EL (cell line): ENCODE measurements at regions not wholly inside any gene's neighbourhood (a gene's known extent, or its start where the extent isn't known, plus 50 kb on each side); places are given as distances from the start of the nearest gene placed in this dataset.
A peak's percentile ranks its signal among the peaks of the same experiment; 100 is the strongest.

ENCODE experiments used
- DNase-seq: peaks from one replicate; pipeline ENCODE4 v3.0.0-alpha.2; 2016

DNA sequence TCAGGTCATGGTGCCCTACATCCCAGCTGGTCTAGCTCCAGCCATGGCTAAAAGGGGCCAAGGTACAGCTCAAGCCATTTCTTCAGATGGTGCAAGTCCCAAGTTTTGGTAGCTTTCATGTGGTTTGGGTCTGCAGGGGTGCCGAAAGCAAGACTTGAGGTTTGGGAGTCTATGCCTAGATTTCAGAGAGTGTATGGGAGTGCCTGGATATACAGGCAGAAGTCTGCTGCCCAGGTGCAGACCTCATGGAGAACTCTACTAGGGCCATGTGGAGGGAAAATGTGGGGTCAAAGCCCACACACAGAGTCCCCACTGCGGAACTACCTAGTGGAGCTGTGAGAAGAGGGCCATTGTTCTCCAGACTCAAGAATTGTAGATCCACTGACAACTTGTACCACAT lies 1000.9 kb upstream of the ADGRB3 start:
- DNase-seq: no peak

DNA sequence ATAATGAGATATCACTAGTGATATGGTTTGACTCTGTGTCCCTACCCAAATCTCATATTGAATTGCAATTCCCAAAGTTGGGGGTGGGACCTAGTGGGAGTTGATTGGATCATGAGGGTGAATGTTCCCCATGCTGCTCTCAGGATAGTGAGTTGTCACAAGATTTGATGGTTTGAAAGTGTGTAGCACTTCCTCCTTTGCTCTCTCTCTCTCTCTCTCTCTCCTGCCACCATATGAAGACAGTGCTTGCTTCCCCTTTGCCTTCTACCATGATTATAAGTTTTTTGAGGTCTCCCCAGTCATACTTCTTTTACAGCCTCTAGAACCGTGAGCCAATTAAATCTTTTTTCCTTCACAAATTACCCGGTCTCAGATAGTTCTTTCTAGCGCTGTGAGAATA lies 1002.0 kb upstream of the ADGRB3 start:
- no peak for DNase-seq

DNA sequence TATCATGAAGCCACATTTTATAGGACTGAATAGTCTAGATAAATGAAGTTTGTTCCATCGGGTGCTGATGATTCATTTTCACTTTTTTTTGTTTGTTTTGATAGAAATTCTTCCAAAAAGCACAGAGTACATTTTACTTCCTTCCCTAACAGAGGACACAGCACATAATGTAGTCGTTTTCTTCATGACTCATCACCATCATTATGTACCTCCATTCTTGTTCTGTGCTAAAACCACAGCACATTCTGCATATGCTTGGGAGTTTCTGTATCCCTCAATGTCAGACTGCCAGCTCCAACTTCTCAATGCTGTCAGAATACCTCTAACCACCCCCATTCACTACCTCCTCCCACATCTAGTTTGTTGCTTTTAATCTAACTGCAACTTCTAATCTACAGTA lies 1004.9 kb upstream of the ADGRB3 start:
- DNase-seq: peak; percentile 37

DNA sequence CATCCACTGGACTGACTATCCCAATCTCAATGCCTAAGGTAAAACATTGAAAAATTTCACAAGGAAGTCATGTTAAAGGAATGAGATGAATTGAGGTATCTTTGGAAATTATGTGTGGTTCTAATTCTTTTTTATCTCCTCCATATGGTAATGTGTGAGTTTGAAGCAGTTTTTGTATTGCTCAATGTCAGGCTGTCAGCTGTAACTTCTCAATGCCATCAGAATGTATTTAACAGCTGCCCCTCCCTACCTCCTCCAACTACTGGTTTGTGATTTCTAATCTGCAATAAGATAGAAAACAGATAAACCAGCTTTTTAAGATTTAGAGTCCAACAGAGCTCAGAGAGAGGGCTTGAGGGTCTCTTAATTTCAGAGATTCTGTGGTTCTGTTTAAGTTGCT lies 1005.8 kb upstream of the ADGRB3 start:
- no peak for DNase-seq

DNA sequence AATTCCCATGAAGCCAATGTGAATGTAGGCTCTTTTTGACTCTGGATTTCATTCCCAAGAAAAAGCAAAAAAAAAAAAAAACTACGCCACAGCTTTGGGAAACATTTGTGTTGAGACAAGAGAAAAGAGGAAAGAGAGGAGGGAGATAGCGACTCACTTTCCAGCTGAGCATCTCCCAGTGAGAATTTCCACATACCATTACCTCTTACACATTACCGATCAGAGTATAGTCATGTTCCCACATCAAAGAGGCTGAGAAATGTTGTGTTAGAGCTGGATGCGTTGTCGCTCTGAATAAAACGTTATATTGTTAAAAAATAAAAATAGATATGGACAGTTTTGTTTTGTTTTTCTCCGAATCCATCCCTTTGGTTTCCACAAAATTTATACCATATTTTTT lies 1019.3 kb upstream of the ADGRB3 start:
- no peak for DNase-seq

DNA sequence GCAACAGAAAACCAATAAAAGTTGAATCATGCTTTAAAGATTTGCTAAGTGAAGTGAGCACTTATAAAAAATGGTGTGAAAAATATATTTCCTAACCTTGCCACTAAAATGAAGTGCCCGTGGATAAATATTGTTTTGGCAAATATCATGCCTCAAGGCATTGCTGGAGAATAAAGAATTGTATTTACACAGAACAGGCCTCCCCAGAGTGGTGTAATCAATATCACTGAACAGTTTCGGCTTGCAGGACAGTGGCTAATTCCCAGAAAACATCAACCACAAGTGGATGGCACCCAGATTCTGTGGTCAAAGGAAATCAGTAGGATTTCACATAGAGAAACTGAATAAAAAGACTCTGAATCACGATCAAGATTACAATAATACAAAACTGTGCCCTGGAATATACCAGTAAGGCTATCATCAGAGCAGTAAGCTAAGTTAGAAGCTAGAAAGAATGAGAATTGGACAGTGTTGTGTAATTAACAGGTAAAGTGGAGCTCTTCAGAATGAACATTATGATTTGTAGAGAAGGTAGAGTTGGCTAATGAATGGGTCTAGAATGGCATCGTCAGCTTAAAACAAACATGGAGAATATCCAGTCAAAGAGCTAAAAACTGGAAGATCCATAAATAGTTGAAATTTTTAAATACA lies 1026.9 kb upstream of the ADGRB3 start:
- DNase-seq: no peak

DNA sequence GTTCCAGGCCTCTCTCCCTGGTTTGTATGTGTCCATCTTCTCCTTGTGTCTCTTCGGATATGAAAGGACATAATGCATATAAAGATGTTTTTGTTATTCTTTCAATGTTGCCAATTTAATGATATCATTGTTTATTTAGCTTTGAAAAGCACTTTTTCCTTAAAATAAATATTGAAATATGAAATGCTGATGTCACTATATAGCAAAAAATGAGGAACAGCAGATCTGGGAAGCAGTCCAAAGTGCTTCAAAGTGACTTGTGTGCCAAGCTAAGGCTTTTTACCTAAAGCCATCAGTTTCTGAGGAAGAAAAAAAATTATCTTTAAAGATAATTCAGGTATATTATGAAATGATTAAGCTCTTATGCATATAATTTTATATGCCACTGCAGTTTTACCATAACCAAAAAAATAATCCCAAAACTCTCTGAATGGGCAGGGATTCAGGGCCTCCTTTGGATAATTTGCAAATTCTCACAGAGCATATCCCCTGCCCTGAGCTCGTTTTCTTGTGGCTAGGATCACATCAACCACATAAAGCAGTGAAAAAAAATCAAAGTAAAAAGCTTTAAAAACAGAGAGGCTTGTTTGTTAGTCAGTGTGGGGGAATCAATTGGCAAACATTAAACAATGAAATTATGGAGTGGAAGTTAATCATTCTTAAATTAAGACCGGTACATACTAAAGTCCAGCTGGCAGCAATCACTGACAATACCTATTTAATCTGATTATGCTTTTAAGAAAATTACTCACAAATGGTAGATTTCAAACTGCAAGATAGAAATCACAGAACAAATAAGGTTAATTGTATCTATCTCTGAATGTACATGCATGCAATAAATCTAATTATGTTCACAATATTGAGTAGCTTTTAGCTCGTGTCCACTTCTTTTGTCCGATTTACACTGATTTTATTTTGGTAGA lies 1027.9 kb upstream of the ADGRB3 start:
- DNase-seq: no peak

DNA sequence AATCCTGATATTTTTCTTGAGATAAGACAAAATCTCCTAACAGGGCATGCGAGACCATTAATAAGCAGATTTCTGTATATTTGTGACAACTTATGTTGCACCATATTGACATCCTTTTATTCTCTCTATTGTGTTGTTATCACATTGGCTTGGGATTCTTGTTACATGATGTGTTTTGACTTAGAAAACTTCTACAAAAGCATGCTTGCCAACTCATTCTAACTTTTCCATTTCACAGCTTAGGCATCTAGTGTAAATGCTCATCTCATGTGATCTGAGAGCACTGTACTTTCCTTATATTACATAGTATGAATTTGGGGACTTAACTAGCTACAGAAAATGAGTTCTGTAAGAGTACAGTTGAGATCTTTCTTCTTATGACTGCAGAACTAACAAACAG lies 1040.7 kb upstream of the ADGRB3 start:
- DNase-seq: no peak

DNA sequence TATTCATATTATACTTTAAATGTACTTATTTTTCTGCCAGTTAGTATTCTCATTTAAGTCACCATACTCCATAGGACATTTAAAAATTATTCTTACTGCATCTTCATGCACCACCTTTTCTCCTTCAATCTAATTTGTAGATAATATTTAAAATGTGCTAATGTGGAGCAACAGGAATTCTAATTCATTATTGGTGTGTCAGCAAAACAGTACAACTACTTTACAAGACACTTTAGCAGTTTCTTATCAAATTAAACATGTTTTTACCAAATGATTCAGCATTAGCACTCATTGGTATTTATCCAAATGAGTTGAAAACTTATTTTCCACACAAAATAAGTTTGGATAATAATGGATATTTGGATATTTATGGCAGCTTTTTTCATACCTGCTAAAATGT lies 1041.8 kb upstream of the ADGRB3 start:
- no peak for DNase-seq

DNA sequence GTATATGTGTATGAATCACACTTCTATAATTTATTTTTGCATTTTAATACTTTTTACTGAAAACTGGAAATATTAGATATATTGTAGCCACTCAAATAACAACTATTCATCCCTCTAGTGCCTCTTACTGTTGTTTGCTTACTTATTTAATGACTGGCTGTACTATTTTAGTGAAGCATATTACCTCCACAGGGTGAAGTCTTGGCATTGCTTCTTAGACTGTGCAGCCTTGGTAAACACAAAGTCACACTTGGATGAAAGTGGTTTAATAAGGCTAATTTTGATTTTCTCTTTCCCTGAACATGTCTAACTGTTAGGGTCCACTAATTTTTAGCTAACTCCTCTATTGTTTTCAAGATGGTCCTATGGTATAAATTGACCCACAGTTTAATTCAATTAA lies 1043.2 kb upstream of the ADGRB3 start:
- DNase-seq: no peak

DNA sequence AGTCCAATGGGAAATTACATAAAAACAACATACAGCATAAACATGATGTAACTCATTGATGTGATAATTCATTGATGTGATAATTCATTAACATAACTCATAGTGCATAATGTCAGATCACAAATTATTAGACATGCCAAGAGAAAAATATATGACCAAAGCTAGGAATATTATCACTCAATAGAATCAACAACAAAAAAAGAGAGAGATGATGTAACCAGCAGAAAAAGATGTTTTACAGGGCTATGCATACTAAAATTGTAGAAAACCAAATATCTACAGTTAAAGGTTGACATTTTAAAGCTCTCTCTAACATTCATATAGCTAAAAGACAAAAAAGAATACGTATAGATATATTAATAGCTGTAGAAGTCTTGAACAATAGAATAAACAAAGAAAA lies 1067.2 kb upstream of the ADGRB3 start:
- DNase-seq: no peak

DNA sequence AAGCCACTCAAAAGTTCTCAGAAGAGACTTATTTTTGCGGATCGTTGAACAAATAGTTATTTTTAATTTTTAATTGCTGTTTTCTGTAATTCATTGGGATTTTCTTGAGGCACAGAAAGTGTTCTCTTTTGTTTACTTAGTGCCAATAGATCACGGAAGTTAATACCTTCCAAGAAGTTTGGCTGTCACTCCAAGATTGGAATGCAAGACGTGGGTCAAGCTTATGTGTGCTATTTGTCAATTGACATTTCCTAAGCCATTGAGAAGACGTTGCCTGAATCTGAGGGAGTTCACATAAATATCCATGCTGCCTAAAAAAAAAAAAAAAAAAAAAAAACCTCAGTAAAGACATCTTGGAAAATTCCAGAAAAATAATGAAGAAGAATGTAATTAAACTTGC lies 1071.4 kb upstream of the ADGRB3 start:
- no peak for DNase-seq

DNA sequence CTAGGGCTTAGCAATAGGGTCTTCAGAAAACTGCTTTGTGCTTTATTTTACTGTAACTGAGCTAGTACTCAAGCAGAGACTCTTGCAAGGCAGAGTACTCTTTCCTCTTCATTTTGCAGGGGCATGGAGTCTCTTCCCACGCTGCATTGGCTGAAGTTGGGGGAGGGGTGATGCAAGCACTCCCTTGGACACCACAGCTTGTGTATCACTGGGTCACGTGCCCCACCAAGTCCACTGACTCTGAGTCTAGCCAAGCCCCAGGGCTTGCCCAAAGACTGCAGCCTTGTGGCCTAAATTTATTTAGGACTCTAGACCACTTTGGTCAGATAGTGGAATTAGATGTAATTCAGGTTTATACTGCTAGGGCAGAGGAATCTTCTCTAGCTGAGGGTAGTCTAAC lies 1075.0 kb upstream of the ADGRB3 start:
- DNase-seq: no peak

DNA sequence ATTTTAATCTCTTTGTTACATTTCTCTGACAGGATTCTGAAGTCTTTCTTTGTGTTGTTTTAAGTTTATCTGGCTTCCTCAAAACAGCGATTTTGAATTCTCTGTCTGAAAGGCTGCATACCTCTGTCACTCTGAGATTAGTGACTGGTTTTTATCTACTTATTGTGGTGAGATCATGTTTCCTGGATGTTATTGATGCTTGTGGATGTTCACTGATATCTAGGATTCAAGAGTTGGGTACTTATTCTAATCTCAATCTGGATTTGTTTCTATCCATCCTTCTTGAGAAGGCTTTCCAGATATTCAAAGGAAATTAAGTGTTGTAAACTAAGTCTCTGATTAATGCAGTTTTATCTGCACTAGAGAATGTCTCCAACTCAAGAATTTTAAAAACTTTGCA lies 1076.1 kb upstream of the ADGRB3 start:
- no peak for DNase-seq

DNA sequence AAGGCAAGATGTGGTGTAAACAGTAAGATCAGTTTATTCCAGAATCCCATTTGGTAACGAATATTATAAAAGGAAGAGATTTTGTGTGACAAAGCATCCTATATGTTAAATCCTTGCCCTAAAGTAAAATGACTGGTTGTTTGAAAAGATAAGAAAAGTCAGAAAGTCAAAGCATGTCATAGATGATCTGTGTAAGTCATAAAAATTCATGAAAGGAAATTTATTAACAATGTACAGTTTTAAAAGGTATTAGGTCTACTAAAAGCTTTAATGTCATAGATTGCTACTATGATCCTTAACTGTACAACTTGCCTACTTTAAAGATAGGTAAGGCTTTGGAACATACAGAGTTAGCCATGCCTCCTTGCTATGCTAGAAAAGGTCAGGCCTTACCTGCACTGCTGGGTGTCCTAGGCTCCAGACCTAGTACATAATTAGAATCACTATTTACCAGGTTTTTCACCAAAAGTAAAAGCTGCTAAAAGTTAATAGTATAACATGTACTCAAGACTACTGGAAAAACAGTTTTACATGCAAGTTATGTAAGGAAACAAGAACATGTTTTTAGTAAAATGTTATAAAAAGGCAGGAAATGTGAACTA lies 1090.1 kb upstream of the ADGRB3 start:
- no peak for DNase-seq

DNA sequence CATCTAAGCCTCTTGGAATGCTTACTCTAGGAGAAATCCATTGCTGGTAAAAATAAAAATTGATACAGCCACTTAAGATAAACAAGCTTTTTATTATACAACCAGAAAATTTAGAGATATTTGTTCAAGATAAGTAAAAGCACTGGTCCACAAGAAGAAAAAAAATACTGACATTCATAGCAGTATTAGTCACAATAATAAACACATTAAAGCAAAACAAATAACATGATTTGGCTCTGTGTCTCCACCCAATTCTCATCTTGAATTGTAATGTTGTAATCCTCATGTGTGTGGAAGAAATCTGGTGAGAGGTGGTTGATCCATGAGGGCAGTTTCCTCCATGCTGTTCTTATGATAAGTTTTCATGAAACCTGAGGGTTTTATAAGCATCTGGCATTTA lies 1093.5 kb upstream of the ADGRB3 start:
- no peak for DNase-seq

DNA sequence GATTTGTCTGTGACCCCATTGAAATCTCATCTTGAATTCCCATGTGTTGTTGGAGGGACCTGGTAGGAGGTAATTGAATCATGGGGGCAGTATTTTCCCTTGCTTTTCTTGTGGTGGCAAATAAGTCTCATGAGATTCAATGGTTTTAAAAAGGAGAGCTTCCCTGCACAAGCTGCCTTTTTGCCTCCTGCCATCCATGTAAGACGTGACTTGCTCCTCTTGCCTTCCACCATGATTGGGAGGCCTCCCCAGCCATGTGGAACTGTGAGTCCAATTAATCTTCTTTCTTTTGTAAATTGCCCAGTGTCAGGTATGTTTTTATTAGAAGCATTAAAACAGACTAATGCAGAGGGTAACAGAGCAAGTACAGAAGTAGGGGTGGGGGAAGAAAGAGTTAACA lies 1097.0 kb upstream of the ADGRB3 start:
- no peak for DNase-seq

DNA sequence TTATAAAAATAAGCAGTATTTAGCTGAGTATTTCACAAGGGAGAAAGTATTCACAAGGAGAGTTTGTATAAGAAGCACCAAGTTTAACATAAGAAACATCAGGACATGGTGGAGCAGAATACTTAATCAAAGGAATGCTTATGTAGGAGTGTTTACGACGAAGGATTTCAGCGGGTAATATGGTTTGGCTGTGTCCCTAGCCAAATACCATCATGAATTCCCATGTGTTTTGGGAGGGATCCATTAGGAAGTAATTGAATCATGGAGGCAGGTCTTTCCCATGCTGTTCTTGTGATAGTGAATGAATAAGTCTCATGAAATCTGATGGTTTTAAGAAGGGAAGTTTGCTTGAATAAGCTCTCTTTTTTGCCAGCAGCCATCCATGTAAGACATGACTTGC lies 1099.1 kb upstream of the ADGRB3 start:
- no peak for DNase-seq

DNA sequence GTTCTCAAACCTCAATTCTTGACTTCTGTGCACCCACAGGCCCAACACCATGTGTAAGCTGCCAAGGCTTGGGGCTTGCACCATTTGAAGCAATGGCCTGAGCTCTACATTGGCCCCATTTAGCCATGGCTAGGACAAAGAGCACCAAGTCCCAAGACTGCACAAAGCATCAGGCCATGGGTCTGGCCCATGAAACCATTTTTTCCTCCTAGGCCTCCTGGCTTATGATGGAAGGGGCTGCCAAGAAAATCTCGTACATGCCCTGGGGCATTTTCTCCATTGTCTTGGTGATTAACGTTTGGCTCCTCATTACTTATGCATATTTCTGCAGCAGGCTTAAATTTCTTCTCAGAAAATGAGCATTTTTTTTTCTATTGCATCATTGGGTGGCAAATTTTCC lies 1128.7 kb upstream of the ADGRB3 start:
- no peak for DNase-seq

DNA sequence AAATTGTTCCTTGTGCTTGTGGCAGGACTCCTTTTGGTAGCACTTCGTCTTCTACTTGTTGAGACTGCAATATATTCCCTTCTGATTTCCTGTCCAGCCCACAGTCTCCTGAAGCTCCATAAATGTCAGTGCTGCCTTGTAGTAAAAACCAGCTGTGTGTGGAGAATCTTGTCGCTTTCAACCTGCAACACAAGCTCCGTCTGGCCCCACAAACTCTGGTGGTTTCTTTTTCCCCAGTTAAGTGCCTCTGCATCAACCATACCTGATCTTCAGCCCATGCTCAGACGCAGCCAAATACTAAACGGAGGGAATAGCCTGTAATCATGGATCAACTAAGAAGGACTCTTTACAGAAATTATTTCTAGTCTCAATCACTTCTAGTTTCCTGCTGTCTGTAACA lies 1133.3 kb upstream of the ADGRB3 start:
- no peak for DNase-seq

DNA sequence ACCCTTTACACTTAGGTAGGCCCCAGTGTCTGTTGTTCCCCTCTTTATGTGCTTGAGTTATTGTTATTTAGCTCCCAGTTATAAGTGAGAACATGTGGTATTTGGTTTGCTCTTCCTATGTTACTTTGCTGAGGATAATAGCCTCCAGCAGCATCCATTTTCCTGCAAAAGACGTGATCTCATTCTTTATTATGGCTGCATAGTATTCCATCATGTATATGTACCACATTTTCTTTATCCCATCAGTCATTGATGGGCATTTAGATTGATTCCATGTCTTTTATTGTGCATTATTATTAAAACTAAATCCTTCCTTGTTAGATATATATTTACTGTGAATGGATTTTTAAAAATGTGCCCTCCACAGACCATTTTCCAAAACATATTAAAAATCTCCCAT lies 1137.3 kb upstream of the ADGRB3 start:
- DNase-seq: no peak

DNA sequence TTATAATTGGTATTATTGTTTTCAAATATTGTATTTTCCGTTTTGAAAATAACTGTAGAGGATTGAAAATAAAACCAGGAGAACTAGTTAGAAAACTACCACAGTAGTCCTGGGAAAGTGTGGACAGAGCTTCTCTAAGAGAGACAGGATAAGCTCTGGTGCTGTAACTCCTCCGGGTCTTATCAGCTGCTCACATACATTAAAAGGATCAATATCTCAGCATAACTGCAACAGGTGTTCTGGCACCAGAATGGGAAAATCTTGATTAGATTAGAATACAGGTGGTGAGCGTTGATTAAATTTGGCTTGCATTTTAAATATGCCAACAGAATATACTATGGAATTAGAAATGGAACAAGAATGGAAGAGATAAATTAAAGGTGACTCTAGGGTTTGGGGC lies 1138.9 kb upstream of the ADGRB3 start:
- no peak for DNase-seq

DNA sequence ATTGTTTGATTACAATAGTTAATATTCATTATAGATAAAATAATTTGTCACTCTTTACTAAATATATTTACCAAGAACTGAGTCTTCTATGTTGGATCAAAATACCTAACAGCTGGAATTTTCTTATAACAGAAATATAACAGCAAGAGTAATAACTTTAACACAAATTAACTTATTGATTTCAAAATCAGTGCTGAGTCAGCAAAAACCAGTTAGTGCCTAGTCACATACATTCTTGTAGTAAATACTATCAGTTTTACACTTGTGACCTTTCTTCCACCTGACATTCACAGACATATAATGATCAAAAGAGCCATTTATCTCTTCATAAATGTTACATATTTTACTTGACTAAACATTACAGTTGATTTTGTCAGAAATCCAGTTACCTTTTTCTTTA lies 1141.4 kb upstream of the ADGRB3 start:
- no peak for DNase-seq

DNA sequence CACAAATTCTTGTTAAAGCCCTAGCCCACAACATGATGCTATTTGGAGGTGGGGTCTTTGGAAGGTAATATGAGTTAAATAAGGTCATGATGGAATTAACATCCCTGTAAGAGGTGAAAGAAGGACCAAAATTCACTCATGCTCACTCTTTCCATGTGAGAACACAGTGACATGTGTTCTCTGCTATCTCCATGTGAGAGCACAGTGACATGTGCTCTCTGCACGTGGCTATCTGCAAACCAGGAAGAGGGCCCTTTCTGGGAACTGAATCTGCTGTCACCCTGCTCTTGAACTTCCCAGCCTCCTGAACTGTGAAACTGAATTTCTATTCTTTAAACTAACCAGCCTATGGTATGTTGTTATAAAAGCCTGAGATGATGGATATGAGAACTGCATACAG lies 1159.4 kb upstream of the ADGRB3 start:
- no peak for DNase-seq
